Ecto neural progenitor cell (in vitro differentiated cells): ENCODE measurements at regions not wholly inside any gene's neighbourhood (a gene's known extent, or its start where the extent isn't known, plus 50 kb on each side); places are given as distances from the start of the nearest gene placed in this dataset.
A peak's percentile ranks its signal among the peaks of the same experiment; 100 is the strongest.
"Not testable (repeated sequence)": the region's sequence is repeated elsewhere in the genome, so short reads cannot be mapped to it uniquely, and the experiment has no call there.

ENCODE experiments used
- DNase-seq: peaks from one replicate; pipeline ENCODE4 v3.0.0-alpha.2; 2018; ENCODE audit warnings: low spot score

- DNase-seq, result no peak
These were observed 197.1 kb upstream of the HCN1 start for GRCh38 chr5:45893309-45893708.

GRCh38 chr5:45890441-45891080, 194.4 kb upstream of the HCN1 start:
- not testable (repeated sequence) for DNase-seq

GRCh38 chr5:45862763-45863162, 166.6 kb upstream of the HCN1 start:
- no peak for DNase-seq

GRCh38 chr5:45847877-45848276, 151.7 kb upstream of the HCN1 start:
- peak; percentile 44 for DNase-seq

GRCh38 chr5:45826055-45826454, 129.9 kb upstream of the HCN1 start:
- no peak for DNase-seq

- no peak for DNase-seq
These were observed 104.2 kb upstream of the HCN1 start for GRCh38 chr5:45800331-45800730.

GRCh38 chr5:45799388-45799787, 103.2 kb upstream of the HCN1 start:
- DNase-seq, result no peak

- no peak for DNase-seq
These were observed 100.9 kb upstream of the HCN1 start for GRCh38 chr5:45796959-45797553.

- no peak for DNase-seq
These were observed 99.3 kb upstream of the HCN1 start for GRCh38 chr5:45795458-45795857.

GRCh38 chr5:45793638-45794532, 97.7 kb upstream of the HCN1 start:
- DNase-seq, result no peak

GRCh38 chr5:45779874-45780671, 83.9 kb upstream of the HCN1 start:
- no peak for DNase-seq

GRCh38 chr5:45774528-45774927, 78.3 kb upstream of the HCN1 start:
- DNase-seq, result no peak

- DNase-seq, result no peak
These were observed 76.2 kb upstream of the HCN1 start for GRCh38 chr5:45772402-45772801.

- no peak for DNase-seq
These were observed 69.4 kb upstream of the HCN1 start for GRCh38 chr5:45765561-45765960.

GRCh38 chr5:45750574-45750973, 54.4 kb upstream of the HCN1 start:
- no peak for DNase-seq

GRCh38 chr5:45748511-45748910, 52.3 kb upstream of the HCN1 start:
- DNase-seq, result not testable (repeated sequence)
